Loucy (cell line): ENCODE measurements at regions not wholly inside any gene's neighbourhood (a gene's known extent, or its start where the extent isn't known, plus 50 kb on each side); places are given as distances from the start of the nearest gene placed in this dataset.

Experiments
- H2AFZ ChIP-seq: fragments of 200-600 bp; sonication (generic); 2 replicates; pipeline ENCODE4 v1.6.0; 2016; ENCODE audit warnings: antibody characterized with exemption, mild to moderate bottlenecking, low read length, moderate library complexity
- H3F3A ChIP-seq: fragments of 200-600 bp; 2 replicates; pipeline ENCODE4 v1.6.0; 2016; ENCODE audit warnings: antibody characterized with exemption, low read depth, mild to moderate bottlenecking
- H3K27me3 ChIP-seq: fragments of 200-600 bp; sonication (generic); 2 replicates; pipeline ENCODE4 v1.6.1; 2014; ENCODE audit warnings: low read length, mild to moderate bottlenecking; ENCODE audit not compliant: insufficient read depth, poor library complexity, severe bottlenecking
- H3K36me3 ChIP-seq: fragments of 200-600 bp; sonication (generic); 2 replicates; pipeline ENCODE4 v1.6.1; 2016; ENCODE audit warnings: low read length; ENCODE audit not compliant: insufficient read depth
- H3K4me1 ChIP-seq: fragments of 200-600 bp; sonication (generic); 2 replicates; pipeline ENCODE4 v1.5.1; 2014; ENCODE audit warnings: low read length, mild to moderate bottlenecking; ENCODE audit not compliant: insufficient read depth, poor library complexity, severe bottlenecking
- H3K4me2 ChIP-seq: fragments of 200-600 bp; sonication (generic); 2 replicates; pipeline ENCODE4 v1.6.0; 2014; ENCODE audit warnings: antibody characterized with exemption, low read length, low read depth, mild to moderate bottlenecking; ENCODE audit not compliant: poor library complexity, severe bottlenecking
- H3K4me3 ChIP-seq: fragments of 200-600 bp; sonication (generic); 2 replicates; pipeline ENCODE4 v1.5.1; 2014; ENCODE audit warnings: low read length, mild to moderate bottlenecking, mixed read lengths; ENCODE audit not compliant: poor library complexity, severe bottlenecking
- H3K79me2 ChIP-seq: fragments of 200-600 bp; sonication (generic); 2 replicates; pipeline ENCODE4 v1.6.1; 2014; ENCODE audit warnings: low read length; ENCODE audit not compliant: insufficient read depth
- H3K9ac ChIP-seq: fragments of 200-600 bp; sonication (generic); 2 replicates; pipeline ENCODE4 v1.6.0; 2014; ENCODE audit warnings: mild to moderate bottlenecking, low read depth, low read length, moderate library complexity; ENCODE audit not compliant: poor library complexity, severe bottlenecking
- H3K9me2 ChIP-seq: fragments of 200-600 bp; sonication (generic); replicated peaks from 2 replicates; pipeline ENCODE4 v1.6.1; 2016; ENCODE audit warnings: low read depth, low read length, mixed read lengths
- H3K9me3 ChIP-seq: fragments of 200-600 bp; sonication (generic); 2 replicates; pipeline ENCODE4 v1.6.1; 2014; ENCODE audit warnings: mild to moderate bottlenecking, antibody characterized with exemption, low read length, low read depth; ENCODE audit not compliant: insufficient read depth
- H4K20me1 ChIP-seq: fragments of 200-600 bp; sonication (generic); 2 replicates; pipeline ENCODE4 v1.6.0; 2014; ENCODE audit warnings: antibody characterized with exemption, low read length, mild to moderate bottlenecking; ENCODE audit not compliant: insufficient read depth, poor library complexity, severe bottlenecking
- EZH2phosphoT487 ChIP-seq: fragments of 200-600 bp; IDR thresholded peaks from 2 replicates; pipeline ENCODE4 v1.6.1; 2018; ENCODE audit warnings: antibody characterized with exemption, mild to moderate bottlenecking, moderate library complexity, borderline replicate concordance
- TF ChIP-seq, protein P1 (sequence below): fragments of 200-600 bp; sonication (generic); conservative IDR thresholded peaks from 2 replicates; pipeline ENCODE4 v1.5.1; 2014; ENCODE audit warnings: mild to moderate bottlenecking, antibody characterized with exemption, low read length

GRCh38 chr4:4726051-4726450 lies 133.4 kb upstream of the MSX1 start:
- peaks cover 12% of the 10 kb centered on the region for H3K9me3 ChIP-seq
- TF ChIP-seq EZH2phosphoT487: no peak
- TF ChIP-seq, protein P1, sequence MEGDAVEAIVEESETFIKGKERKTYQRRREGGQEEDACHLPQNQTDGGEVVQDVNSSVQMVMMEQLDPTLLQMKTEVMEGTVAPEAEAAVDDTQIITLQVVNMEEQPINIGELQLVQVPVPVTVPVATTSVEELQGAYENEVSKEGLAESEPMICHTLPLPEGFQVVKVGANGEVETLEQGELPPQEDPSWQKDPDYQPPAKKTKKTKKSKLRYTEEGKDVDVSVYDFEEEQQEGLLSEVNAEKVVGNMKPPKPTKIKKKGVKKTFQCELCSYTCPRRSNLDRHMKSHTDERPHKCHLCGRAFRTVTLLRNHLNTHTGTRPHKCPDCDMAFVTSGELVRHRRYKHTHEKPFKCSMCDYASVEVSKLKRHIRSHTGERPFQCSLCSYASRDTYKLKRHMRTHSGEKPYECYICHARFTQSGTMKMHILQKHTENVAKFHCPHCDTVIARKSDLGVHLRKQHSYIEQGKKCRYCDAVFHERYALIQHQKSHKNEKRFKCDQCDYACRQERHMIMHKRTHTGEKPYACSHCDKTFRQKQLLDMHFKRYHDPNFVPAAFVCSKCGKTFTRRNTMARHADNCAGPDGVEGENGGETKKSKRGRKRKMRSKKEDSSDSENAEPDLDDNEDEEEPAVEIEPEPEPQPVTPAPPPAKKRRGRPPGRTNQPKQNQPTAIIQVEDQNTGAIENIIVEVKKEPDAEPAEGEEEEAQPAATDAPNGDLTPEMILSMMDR: peak; percentile 52

GRCh38 chr4:4724321-4724720 lies 135.1 kb upstream of the MSX1 start:
- H3K9ac ChIP-seq: no peak overlapping the region
- no peaks in the 10 kb centered on the region for H3K9me2 ChIP-seq
- no peak overlapping the region for H2AFZ ChIP-seq
- H3K4me2 ChIP-seq: no peak overlapping the region
- H4K20me1 ChIP-seq: no peaks in the 10 kb centered on the region
- TF ChIP-seq, protein P1: no peak
- no peaks in the 10 kb centered on the region for H3K36me3 ChIP-seq
- no peaks in the 10 kb centered on the region for H3K27me3 ChIP-seq
- peaks cover 12% of the 10 kb centered on the region for H3K9me3 ChIP-seq
- no peak overlapping the region for H3K4me3 ChIP-seq
- H3K4me1 ChIP-seq: no peaks in the 10 kb centered on the region
- no peaks in the 10 kb centered on the region for H3F3A ChIP-seq
- no peaks in the 10 kb centered on the region for H3K79me2 ChIP-seq

More at GRCh38 chr4:4726051-4726450, 133.4 kb upstream of the MSX1 start:
- Histone ChIP-seq H3K4me3 (no peak overlapping the region), H4K20me1 (no peaks in the 10 kb centered on the region), H3K27me3 (no peaks in the 10 kb centered on the region), H3K79me2 (no peaks in the 10 kb centered on the region), H3K9ac (no peak overlapping the region), H3K4me2 (no peak overlapping the region), H3F3A (no peaks in the 10 kb centered on the region), H3K9me2 (no peaks in the 10 kb centered on the region), H3K4me1 (no peaks in the 10 kb centered on the region), H2AFZ (no peak overlapping the region), H3K36me3 (no peaks in the 10 kb centered on the region)

- no peaks in the 10 kb centered on the region for H3F3A ChIP-seq
- no peaks in the 10 kb centered on the region for H3K9me2 ChIP-seq
- TF ChIP-seq EZH2phosphoT487: no peak
- TF ChIP-seq, protein P1: no peak
- H3K9ac ChIP-seq: no peak overlapping the region
- no peak overlapping the region for H3K4me2 ChIP-seq
- no peaks in the 10 kb centered on the region for H3K79me2 ChIP-seq
- H3K4me3 ChIP-seq: no peak overlapping the region
- H3K27me3 ChIP-seq: no peaks in the 10 kb centered on the region
- H3K4me1 ChIP-seq: no peaks in the 10 kb centered on the region
- H3K9me3 ChIP-seq: peaks cover 17% of the 10 kb centered on the region
- no peak overlapping the region for H2AFZ ChIP-seq
- H4K20me1 ChIP-seq: no peaks in the 10 kb centered on the region
- H3K36me3 ChIP-seq: no peaks in the 10 kb centered on the region
Measured at GRCh38 chr4:4721636-4722035, 137.8 kb upstream of the MSX1 start.
